Type B pancreatic cell (in vitro differentiated cells): ENCODE measurements at regions not wholly inside any gene's neighbourhood (a gene's known extent, or its start where the extent isn't known, plus 50 kb on each side); places are given as distances from the start of the nearest gene placed in this dataset.

Experiments used
- DNase-seq: peaks from one replicate; pipeline ENCODE4 v3.0.0; 2021; ENCODE audit warnings: mixed read lengths; ENCODE audit not compliant: unreplicated experiment; ENCODE audit errors: extremely low spot score
- H3K27ac Mint-ChIP-seq: 2 replicates; pipeline ENCODE4 v1.8.0; 2021; ENCODE audit warnings: mild to moderate bottlenecking, mixed read lengths
- H3K27me3 Mint-ChIP-seq: 2 replicates; pipeline ENCODE4 v1.8.0; 2021; ENCODE audit warnings: mixed read lengths
- H3K36me3 Mint-ChIP-seq: 2 replicates; pipeline ENCODE4 v1.8.0; 2021; ENCODE audit warnings: mixed read lengths
- H3K4me1 Mint-ChIP-seq: one replicate; pipeline ENCODE4 v1.8.0; 2021; ENCODE audit warnings: mixed read lengths; ENCODE audit not compliant: unreplicated experiment
- H3K4me3 Mint-ChIP-seq: 2 replicates; pipeline ENCODE4 v1.8.0; 2021; ENCODE audit warnings: mild to moderate bottlenecking, mixed read lengths
- H3K9me3 Mint-ChIP-seq: 2 replicates; pipeline ENCODE4 v1.8.0; 2021; ENCODE audit warnings: mixed read lengths
- CTCF ChIP-seq: fragments of 200-600 bp; sonication (generic); conservative IDR thresholded peaks from 2 replicates; pipeline ENCODE4 v1.5.0; 2021; ENCODE audit warnings: antibody characterized with exemption, mild to moderate bottlenecking

GRCh38 chr3:147640781-147641180 lies 231.6 kb downstream of the ZIC1 start:
- Mint-ChIP-seq H3K4me1 (no peaks in the 10 kb centered on the region), H3K27ac (no peak overlapping the region), H3K9me3 (peaks cover 11% of the 10 kb centered on the region), H3K4me3 (no peak overlapping the region), H3K36me3 (no peaks in the 10 kb centered on the region), H3K27me3 (no peaks in the 10 kb centered on the region)
- no peak for TF ChIP-seq CTCF
- DNase-seq: no peak

GRCh38 chr3:147645761-147646160 lies 236.6 kb downstream of the ZIC1 start:
- H3K36me3 Mint-ChIP-seq: no peaks in the 10 kb centered on the region
- H3K4me3 Mint-ChIP-seq: no peak overlapping the region
- no peaks in the 10 kb centered on the region for H3K4me1 Mint-ChIP-seq
- H3K27ac Mint-ChIP-seq: no peak overlapping the region
- H3K9me3 Mint-ChIP-seq: no peaks in the 10 kb centered on the region
- no peak for TF ChIP-seq CTCF
- DNase-seq: no peak
- peaks cover 3% of the 10 kb centered on the region for H3K27me3 Mint-ChIP-seq

DNA sequence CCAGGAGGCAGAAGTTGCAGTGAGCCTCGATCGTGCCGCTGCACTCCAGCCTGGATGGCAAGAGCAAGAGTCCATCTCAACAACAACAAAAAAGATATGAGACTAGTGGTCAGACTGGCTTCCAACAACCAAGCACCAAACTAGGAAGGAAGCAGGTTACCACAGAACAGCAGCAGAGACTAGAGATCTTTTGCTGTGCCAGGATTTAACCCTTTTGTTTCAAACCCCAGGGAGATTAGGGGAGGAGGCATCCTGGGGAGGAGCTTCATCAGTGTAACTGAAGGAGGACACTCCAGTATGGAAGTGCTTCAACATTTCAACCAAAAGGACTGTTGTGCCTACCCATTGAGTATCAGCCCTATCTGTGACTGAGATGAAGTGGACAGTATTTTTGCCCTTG lies 240.3 kb downstream of the ZIC1 start:
- Mint-ChIP-seq H3K36me3 (no peaks in the 10 kb centered on the region), H3K27ac (no peak overlapping the region), H3K4me1 (no peaks in the 10 kb centered on the region), H3K9me3 (no peaks in the 10 kb centered on the region), H3K4me3 (no peak overlapping the region), H3K27me3 (peaks cover 3% of the 10 kb centered on the region)
- DNase-seq: no peak
- TF ChIP-seq CTCF: no peak

DNA sequence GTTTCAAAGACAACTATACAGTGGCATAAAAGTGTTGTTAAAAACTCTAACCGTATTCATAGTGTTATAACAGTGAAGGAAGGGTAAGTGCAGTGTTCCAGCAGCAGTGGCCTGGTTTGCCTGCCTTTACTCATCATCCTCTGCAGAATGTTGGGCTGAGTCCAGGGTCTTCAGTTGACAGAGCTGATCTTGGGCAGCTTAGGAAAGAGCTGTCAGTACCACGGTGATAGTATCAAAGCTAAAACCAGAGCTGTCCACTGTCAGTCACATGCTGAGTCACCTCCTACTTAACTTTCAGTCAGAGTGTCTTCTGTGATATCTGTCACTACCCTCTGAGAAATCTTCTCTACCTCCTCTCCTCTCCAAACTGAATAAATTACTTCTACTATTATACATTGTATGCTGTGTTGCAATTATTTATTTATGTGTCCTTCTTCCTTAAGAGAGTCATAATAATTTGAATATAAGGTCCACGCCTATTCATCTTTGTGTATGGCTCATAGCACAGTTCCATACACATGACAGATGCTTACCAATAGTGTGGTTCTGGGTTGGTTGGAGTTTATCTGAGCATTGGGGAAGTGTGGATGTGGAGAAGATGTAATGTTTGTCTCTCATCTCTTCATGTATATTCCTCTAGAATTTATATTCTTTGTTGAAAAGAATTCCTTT lies 242.1 kb downstream of the ZIC1 start:
- H3K27ac Mint-ChIP-seq: no peak overlapping the region
- no peaks in the 10 kb centered on the region for H3K36me3 Mint-ChIP-seq
- peaks cover 3% of the 10 kb centered on the region for H3K27me3 Mint-ChIP-seq
- H3K9me3 Mint-ChIP-seq: no peaks in the 10 kb centered on the region
- H3K4me3 Mint-ChIP-seq: no peak overlapping the region
- no peaks in the 10 kb centered on the region for H3K4me1 Mint-ChIP-seq
- no peak for DNase-seq
- no peak for TF ChIP-seq CTCF

DNA sequence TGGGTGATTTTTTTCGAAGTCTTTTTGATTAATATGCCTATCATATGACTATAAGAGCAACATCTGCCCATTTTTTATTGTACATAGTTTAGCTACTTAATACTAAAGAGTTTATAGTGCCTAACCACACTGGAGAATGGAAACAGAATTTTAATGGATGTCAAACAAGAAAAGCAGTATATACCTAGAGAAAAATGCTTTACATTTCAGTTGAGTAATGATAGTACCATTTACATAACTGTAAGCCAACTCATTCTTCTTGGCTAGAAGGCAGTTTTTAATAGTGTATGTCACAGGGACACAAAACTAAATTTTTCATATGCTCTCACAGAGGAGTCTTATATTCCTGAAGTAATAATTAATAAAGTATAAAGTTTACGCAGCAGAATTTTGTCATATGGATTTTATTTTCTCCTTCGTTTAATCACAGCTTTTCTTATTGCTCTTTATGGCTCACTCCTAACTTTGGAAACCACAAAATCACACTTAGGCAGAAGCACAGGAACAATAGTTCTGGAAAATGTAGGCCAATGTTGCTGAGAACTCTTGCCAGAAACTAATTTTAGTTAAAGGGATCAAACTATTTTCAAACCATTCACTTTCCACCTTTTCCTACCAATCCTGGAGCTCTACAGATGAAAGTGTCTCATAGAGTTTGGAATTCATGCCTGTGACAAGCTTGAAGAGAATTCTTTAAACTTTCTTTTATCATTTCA lies 243.6 kb downstream of the ZIC1 start:
- no peak overlapping the region for H3K27ac Mint-ChIP-seq
- no peak for DNase-seq
- no peaks in the 10 kb centered on the region for H3K27me3 Mint-ChIP-seq
- H3K4me1 Mint-ChIP-seq: no peaks in the 10 kb centered on the region
- no peaks in the 10 kb centered on the region for H3K9me3 Mint-ChIP-seq
- H3K36me3 Mint-ChIP-seq: no peaks in the 10 kb centered on the region
- H3K4me3 Mint-ChIP-seq: no peak overlapping the region
- no peak for TF ChIP-seq CTCF
